ENCODE measurements at regions not wholly inside any gene's neighbourhood (a gene's known extent, or its start where the extent isn't known, plus 50 kb on each side); places are given as distances from the start of the nearest gene placed in this dataset.

DNA sequence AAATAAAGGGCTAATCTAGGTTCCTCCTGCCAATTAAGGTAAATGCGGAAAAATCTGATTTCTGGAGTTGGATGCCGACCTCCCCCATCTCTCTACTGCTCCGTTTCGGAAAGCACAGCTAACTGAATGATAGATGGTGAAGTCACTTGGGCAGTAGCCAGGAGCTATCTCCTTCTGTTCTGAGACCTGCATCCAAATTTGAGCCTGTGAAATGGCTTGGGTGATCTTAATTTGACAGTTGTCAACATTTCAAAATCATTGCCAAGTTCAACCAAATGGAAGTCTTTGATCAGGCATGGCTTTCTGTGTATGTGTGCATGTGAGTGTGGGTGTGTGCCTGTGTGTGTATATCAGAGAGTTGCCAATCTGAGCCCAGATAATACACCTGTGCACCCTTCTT lies 217.2 kb downstream of the ZNF516 start:
- H4K20me1 ChIP-seq (replicated peaks; ENCODE audit: control insufficient read depth, insufficient read depth, low read length): no peaks in the 10 kb centered on the region
- H3K36me3 ChIP-seq (ENCODE audit: control insufficient read depth, insufficient read depth, low read length): no peaks in the 10 kb centered on the region
- H3K9me3 ChIP-seq (replicated peaks; ENCODE audit: control insufficient read depth, insufficient read depth, low read depth, low read length): no peaks in the 10 kb centered on the region
- no peaks in the 10 kb centered on the region; a peak in 1 of 5 replicates for H3K4me1 ChIP-seq (replicated peaks in 1 of 2; ENCODE audit: control insufficient read depth in 2 of 2, insufficient read depth in 2 of 2, low read length in 2 of 2)
- no peak overlapping the region for H3K9ac ChIP-seq (ENCODE audit: insufficient read depth in 1 of 2, low read depth in 2 of 2, low read length in 2 of 2)
- no peak overlapping the region for H3K4me3 ChIP-seq
- no peaks in the 10 kb centered on the region; a peak in 1 of 5 replicates for H3K27me3 ChIP-seq (ENCODE audit: control insufficient read depth in 2 of 2, insufficient read depth in 2 of 2, low read length in 2 of 2)
- no peaks in the 10 kb centered on the region for H3K9me1 ChIP-seq (ENCODE audit: control insufficient read depth, insufficient read depth, low read length)
- WGBS (ENCODE audit: insufficient coverage, low coverage, missing lambda C conversion rate): 3% methylated on average over 4 of the region's 4 CpGs
- CTCF ChIA-PET (ENCODE audit: low intra/inter-chr PET ratio): no interaction called here
- no peak overlapping the region for H3K27ac ChIP-seq (ENCODE audit: extremely low read depth, low read depth, low read length)
- H3K4me2 ChIP-seq (ENCODE audit: insufficient read depth, low read length): no peak overlapping the region
- ATAC-seq: no peak
- no TSS peak for BruUV-seq (replicated peaks)
- TF ChIP-seq, protein P1, sequence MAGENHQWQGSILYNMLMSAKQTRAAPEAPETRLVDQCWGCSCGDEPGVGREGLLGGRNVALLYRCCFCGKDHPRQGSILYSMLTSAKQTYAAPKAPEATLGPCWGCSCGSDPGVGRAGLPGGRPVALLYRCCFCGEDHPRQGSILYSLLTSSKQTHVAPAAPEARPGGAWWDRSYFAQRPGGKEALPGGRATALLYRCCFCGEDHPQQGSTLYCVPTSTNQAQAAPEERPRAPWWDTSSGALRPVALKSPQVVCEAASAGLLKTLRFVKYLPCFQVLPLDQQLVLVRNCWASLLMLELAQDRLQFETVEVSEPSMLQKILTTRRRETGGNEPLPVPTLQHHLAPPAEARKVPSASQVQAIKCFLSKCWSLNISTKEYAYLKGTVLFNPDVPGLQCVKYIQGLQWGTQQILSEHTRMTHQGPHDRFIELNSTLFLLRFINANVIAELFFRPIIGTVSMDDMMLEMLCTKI (IDR thresholded peaks at IDR 0.05; ENCODE audit: partially characterized antibody): no peak
- TF ChIP-seq SUPT5H (IDR thresholded peaks at IDR 0.05) (no peak), IFI16 (CRISPR knock-in tag; IDR thresholded peaks at IDR 0.05) (no peak), RUNX1 (IDR thresholded peaks at IDR 0.05; ENCODE audit: low read depth) (no peak), CTBP1 (IDR thresholded peaks at IDR 0.05; ENCODE audit: borderline replicate concordance) (no peak), TGIF2 (CRISPR knock-in tag; IDR thresholded peaks at IDR 0.05) (no peak), KDM4B (IDR thresholded peaks at IDR 0.05; ENCODE audit: borderline replicate concordance in 2 of 2, low read depth in 1 of 2) (no peak), MEF2D (tag; conservative IDR thresholded peaks at IDR 0.05; ENCODE audit: low read depth) (no peak), CEBPB (tag; IDR thresholded peaks at IDR 0.05) (no peak), ZC3H11A (IDR thresholded peaks at IDR 0.05; ENCODE audit: low read depth, low read length) (no peak)
- TF ChIP-seq, protein P2, sequence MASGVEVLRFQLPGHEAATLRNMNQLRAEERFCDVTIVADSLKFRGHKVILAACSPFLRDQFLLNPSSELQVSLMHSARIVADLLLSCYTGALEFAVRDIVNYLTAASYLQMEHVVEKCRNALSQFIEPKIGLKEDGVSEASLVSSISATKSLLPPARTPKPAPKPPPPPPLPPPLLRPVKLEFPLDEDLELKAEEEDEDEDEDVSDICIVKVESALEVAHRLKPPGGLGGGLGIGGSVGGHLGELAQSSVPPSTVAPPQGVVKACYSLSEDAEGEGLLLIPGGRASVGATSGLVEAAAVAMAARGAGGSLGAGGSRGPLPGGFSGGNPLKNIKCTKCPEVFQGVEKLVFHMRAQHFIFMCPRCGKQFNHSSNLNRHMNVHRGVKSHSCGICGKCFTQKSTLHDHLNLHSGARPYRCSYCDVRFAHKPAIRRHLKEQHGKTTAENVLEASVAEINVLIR (CRISPR knock-in tag; IDR thresholded peaks at IDR 0.05): no peak
- intact Hi-C loops (cut with micrococcal nuclease) (no loop called here), in situ Hi-C loops (cut with MboI) (no loop called here)
- POLR2A ChIA-PET: no interaction called here
- no peaks in the 10 kb centered on the region for H3K79me2 ChIP-seq (ENCODE audit: control insufficient read depth, insufficient read depth, low read length)
- no peak for FAIRE-seq
- no peak for DNase-seq (ENCODE audit: extremely low read depth in 1 of 4, low spot score in 3 of 4)
- no peak overlapping the region for H2AFZ ChIP-seq (ENCODE audit: low read depth, low read length)

Data from K562 (cell line).